Cardiac septum (tissue), 1 donor: ENCODE measurements at regions not wholly inside any gene's neighbourhood (a gene's known extent, or its start where the extent isn't known, plus 50 kb on each side); places are given as distances from the start of the nearest gene placed in this dataset.

Experiments
- DNase-seq: peaks from one replicate; pipeline ENCODE4 v3.0.0-alpha.2; 2020; ENCODE audit warnings: low spot score
- intact Hi-C: fragments of 100-400 bp; cut with DNase I; formaldehyde crosslinking; loops from one replicate; pipeline ENCODE4 v1.14.0; 2022
- donor health status: DM: no; HTN: no; CAD: no.

- intact Hi-C loops = no loop called here
Observed at GRCh38 chr21:14602382-14602958, 56.4 kb upstream of the SAMSN1 start.

GRCh38 chr21:14600569-14601297, 54.6 kb upstream of the SAMSN1 start:
- no peak for DNase-seq
- intact Hi-C loops = no loop called here

More at GRCh38 chr21:14602382-14602958, 56.4 kb upstream of the SAMSN1 start:
- no peak for DNase-seq

DNA sequence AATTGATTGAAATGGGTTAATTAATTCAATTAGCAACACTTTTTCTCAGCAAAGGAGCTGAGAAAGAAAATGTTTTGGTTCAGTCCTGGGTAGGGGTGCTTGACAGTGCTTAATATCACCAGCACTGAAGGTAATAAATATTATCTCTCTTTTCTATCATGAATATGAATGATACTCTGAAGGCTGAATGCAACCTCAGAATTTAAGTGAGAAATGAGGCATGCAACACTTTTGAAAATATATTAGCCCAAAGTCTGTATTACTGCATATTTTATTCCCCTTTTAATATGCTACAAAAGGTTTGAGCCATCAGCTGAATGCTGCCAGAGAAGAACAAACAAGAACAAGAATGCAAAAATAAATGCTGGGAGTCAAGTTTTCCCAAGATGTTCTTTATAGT, 52.0 kb upstream of the SAMSN1 start:
- no peak for DNase-seq
- intact Hi-C loops = no loop called here
